ENCODE measurements at regions not wholly inside any gene's neighbourhood (a gene's known extent, or its start where the extent isn't known, plus 50 kb on each side); places are given as distances from the start of the nearest gene placed in this dataset.
A peak's percentile ranks its signal among the peaks of the same experiment; 100 is the strongest.

DNA sequence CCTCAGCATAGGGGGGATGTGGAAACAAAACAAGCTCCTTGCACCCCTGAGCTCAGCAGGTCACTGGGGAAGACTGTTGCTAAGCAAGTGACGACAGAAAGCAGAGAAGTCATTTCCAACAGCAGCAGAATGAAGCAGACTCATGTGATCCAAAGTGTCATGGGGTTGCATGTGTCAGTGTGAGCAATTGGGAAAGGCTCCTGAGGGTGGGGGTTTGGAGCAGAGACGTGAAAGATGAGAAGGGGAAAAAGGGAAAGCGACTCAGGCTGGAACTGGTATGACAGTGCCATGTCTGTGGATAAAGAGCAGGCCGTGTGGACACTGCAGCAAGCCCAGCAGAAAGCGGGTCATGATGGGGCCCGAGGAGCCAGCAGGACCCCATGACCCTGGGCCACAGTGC lies 363.9 kb downstream of the PREX1 start:
- Histone ChIP-seq H3K36me3 (ENCODE audit: insufficient read depth, low read length) (no peaks in the 10 kb centered on the region), H3K27ac (ENCODE audit: low read depth, low read length) (peak overlapping the region; percentile 79), H3K9me3 (ENCODE audit: low read depth, low read length) (no peaks in the 10 kb centered on the region), H3K27me3 (ENCODE audit: insufficient read depth, low read length) (no peaks in the 10 kb centered on the region), H2AFZ (ENCODE audit: low read length) (peak overlapping the region; percentile 90), H3K4me2 (ENCODE audit: insufficient read depth, low read length) (peak overlapping the region; percentile 53), H3K4me1 (ENCODE audit: insufficient read depth, low read length) (peaks cover 12% of the 10 kb centered on the region), H3K79me2 (ENCODE audit: insufficient read depth, low read length) (no peaks in the 10 kb centered on the region), H4K20me1 (ENCODE audit: insufficient read depth, low read length) (no peaks in the 10 kb centered on the region), H3K4me3 (ENCODE audit: insufficient read depth, low read length) (peak overlapping the region; percentile 28)
- DNase-seq (ENCODE audit: insufficient read length, low spot score, missing footprints) = peak; percentile 95
- TF ChIP-seq, protein P1, sequence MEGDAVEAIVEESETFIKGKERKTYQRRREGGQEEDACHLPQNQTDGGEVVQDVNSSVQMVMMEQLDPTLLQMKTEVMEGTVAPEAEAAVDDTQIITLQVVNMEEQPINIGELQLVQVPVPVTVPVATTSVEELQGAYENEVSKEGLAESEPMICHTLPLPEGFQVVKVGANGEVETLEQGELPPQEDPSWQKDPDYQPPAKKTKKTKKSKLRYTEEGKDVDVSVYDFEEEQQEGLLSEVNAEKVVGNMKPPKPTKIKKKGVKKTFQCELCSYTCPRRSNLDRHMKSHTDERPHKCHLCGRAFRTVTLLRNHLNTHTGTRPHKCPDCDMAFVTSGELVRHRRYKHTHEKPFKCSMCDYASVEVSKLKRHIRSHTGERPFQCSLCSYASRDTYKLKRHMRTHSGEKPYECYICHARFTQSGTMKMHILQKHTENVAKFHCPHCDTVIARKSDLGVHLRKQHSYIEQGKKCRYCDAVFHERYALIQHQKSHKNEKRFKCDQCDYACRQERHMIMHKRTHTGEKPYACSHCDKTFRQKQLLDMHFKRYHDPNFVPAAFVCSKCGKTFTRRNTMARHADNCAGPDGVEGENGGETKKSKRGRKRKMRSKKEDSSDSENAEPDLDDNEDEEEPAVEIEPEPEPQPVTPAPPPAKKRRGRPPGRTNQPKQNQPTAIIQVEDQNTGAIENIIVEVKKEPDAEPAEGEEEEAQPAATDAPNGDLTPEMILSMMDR (IDR thresholded peaks at IDR 0.05; ENCODE audit: extremely low read depth, low read depth, low read length) = no peak

DNA sequence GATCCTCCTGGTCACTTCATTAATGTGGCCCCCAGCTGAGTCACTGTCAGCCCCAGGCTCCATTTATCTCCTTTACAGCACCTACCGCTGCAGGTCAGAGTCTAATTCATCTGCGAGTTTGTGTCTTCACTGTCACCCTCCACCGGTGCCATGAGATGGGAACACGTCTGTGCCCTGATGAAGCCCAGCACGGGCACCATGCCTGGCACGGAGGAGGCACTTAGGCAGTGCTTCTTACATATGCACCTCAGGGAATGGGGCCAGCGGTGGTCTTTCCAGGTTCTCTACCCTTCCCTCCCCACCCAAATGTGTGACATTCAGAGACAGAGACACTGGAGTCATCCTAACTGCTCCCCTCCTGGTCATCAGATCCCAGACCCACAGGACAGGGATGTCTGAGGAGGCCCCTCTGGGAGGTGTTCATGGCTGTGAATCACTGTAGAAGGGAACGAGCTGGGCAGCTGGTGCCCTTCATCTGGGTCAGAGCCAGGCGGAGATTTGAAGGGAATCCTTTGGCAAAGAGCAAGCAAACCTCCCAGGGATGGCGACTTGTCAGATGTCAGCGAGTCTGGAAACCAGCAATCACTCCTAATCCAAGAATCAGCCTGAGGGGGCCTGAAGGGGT lies 364.6 kb downstream of the PREX1 start:
- Histone ChIP-seq H3K4me2 (ENCODE audit: insufficient read depth, low read length) (no peak overlapping the region), H3K27ac (ENCODE audit: low read depth, low read length) (no peak overlapping the region), H3K4me3 (ENCODE audit: insufficient read depth, low read length) (no peak overlapping the region), H3K36me3 (ENCODE audit: insufficient read depth, low read length) (no peaks in the 10 kb centered on the region), H3K4me1 (ENCODE audit: insufficient read depth, low read length) (peaks cover 12% of the 10 kb centered on the region), H4K20me1 (ENCODE audit: insufficient read depth, low read length) (no peaks in the 10 kb centered on the region), H3K27me3 (ENCODE audit: insufficient read depth, low read length) (no peaks in the 10 kb centered on the region), H3K79me2 (ENCODE audit: insufficient read depth, low read length) (no peaks in the 10 kb centered on the region), H2AFZ (ENCODE audit: low read length) (peak overlapping the region; percentile 28), H3K9me3 (ENCODE audit: low read depth, low read length) (no peaks in the 10 kb centered on the region)
- peak; percentile 62 for DNase-seq (ENCODE audit: insufficient read length, low spot score, missing footprints)
- TF ChIP-seq, protein P1 (IDR thresholded peaks at IDR 0.05; ENCODE audit: extremely low read depth, low read depth, low read length) = no peak

DNA sequence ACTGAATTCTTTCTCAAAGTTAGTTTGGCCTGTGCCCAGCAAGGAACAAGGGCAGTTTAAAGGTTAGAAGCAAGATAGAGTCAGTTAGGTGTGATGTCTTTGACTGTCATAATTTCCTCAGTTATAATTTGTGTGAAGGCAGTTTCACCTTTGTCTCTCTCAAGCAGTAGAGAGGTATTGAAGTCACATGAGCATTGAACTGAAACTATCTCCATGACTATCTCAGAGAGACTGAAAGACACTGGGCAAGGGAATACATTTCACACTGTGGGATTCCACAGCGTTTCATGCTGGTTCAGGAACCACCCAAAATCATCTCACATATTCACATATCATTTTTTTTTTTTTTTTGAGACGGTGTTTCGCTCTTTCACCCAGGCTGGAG lies 366.1 kb downstream of the PREX1 start:
- Histone ChIP-seq H3K79me2 (ENCODE audit: insufficient read depth, low read length) (no peaks in the 10 kb centered on the region), H3K9me3 (ENCODE audit: low read depth, low read length) (no peaks in the 10 kb centered on the region), H4K20me1 (ENCODE audit: insufficient read depth, low read length) (no peaks in the 10 kb centered on the region), H2AFZ (ENCODE audit: low read length) (no peak overlapping the region), H3K27ac (ENCODE audit: low read depth, low read length) (no peak overlapping the region), H3K4me3 (ENCODE audit: insufficient read depth, low read length) (no peak overlapping the region), H3K4me2 (ENCODE audit: insufficient read depth, low read length) (no peak overlapping the region), H3K27me3 (ENCODE audit: insufficient read depth, low read length) (no peaks in the 10 kb centered on the region), H3K4me1 (ENCODE audit: insufficient read depth, low read length) (peaks cover 12% of the 10 kb centered on the region), H3K36me3 (ENCODE audit: insufficient read depth, low read length) (no peaks in the 10 kb centered on the region)
- TF ChIP-seq, protein P1 (IDR thresholded peaks at IDR 0.05; ENCODE audit: extremely low read depth, low read depth, low read length) = no peak
- no peak for DNase-seq (ENCODE audit: insufficient read length, low spot score, missing footprints)

DNA sequence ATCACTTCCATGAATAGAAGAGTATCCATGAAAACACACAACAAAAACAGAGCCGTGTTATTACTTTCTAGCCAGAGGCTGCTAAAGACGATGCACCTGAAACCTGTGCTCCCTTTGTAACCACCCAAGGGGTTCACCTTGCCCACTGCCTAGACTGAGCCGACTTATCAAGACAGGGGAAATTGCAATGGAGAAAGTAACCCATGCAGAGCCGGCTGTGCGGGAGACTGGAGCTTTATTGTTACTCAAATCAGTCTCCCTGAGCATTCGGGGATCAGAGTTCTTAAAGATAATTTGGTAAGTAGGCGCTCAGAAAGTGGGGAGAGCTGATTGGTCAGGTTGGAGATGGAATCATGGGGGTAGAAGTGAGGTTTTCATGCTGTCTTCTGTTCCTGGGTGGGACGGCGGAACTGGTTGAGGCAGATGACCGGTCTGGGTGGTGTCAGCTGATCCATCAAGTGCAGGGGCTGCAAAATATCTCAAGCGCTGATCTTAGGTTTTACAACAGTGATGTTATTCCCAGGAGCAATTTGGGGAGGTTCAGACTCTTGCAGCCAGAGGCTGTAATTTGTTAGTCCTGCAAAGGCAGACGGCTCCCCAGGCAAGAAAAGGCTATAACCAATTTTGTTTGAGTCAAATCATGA lies 366.6 kb downstream of the PREX1 start:
- Histone ChIP-seq H4K20me1 (ENCODE audit: insufficient read depth, low read length) (no peaks in the 10 kb centered on the region), H3K4me1 (ENCODE audit: insufficient read depth, low read length) (peaks cover 12% of the 10 kb centered on the region), H3K27ac (ENCODE audit: low read depth, low read length) (no peak overlapping the region), H3K27me3 (ENCODE audit: insufficient read depth, low read length) (no peaks in the 10 kb centered on the region), H3K4me2 (ENCODE audit: insufficient read depth, low read length) (no peak overlapping the region), H3K79me2 (ENCODE audit: insufficient read depth, low read length) (no peaks in the 10 kb centered on the region), H2AFZ (ENCODE audit: low read length) (no peak overlapping the region), H3K9me3 (ENCODE audit: low read depth, low read length) (no peaks in the 10 kb centered on the region), H3K36me3 (ENCODE audit: insufficient read depth, low read length) (no peaks in the 10 kb centered on the region), H3K4me3 (ENCODE audit: insufficient read depth, low read length) (no peak overlapping the region)
- TF ChIP-seq, protein P1 (IDR thresholded peaks at IDR 0.05; ENCODE audit: extremely low read depth, low read depth, low read length) = no peak
- no peak for DNase-seq (ENCODE audit: insufficient read length, low spot score, missing footprints)

All from osteoblast (primary cell).